HG02623 (cell line): ENCODE measurements at regions not wholly inside any gene's neighbourhood (a gene's known extent, or its start where the extent isn't known, plus 50 kb on each side); places are given as distances from the start of the nearest gene placed in this dataset.
"Not testable (repeated sequence)": the region's sequence is repeated elsewhere in the genome, so short reads cannot be mapped to it uniquely, and the experiment has no call there.

ENCODE experiments used
- ATAC-seq: cut with Tn5 transposase; IDR thresholded peaks from one replicate; pipeline ENCODE4 v1.9.1; 2021; ENCODE audit warnings: moderate library complexity; ENCODE audit not compliant: unreplicated experiment

GRCh38 chr4:170853422-170854021 lies 763.8 kb upstream of the AADAT start:
- ATAC-seq, result peak; percentile 76

- ATAC-seq, result peak; percentile 54
Measured at GRCh38 chr4:170849969-170850368, 760.2 kb upstream of the AADAT start.

GRCh38 chr4:170827562-170828274 lies 738.0 kb upstream of the AADAT start:
- ATAC-seq, result no peak

- ATAC-seq, result no peak
Measured at GRCh38 chr4:170818786-170819185, 729.0 kb upstream of the AADAT start.

- no peak for ATAC-seq
Measured at GRCh38 chr4:170805352-170805751, 715.6 kb upstream of the AADAT start.

GRCh38 chr4:170804930-170805329 lies 715.2 kb upstream of the AADAT start:
- no peak for ATAC-seq

GRCh38 chr4:170803492-170803891 lies 713.7 kb upstream of the AADAT start:
- no peak for ATAC-seq

- no peak for ATAC-seq
Measured at GRCh38 chr4:170801771-170802170, 712.0 kb upstream of the AADAT start.

- no peak for ATAC-seq
Measured at GRCh38 chr4:170794525-170794924, 704.8 kb upstream of the AADAT start.

GRCh38 chr4:170788540-170789051 lies 698.8 kb upstream of the AADAT start:
- not testable (repeated sequence) for ATAC-seq

- no peak for ATAC-seq
Measured at GRCh38 chr4:170777663-170778062, 687.9 kb upstream of the AADAT start.

GRCh38 chr4:170776983-170777382 lies 687.2 kb upstream of the AADAT start:
- ATAC-seq, result no peak

- ATAC-seq, result no peak
Measured at GRCh38 chr4:170775851-170776250, 686.1 kb upstream of the AADAT start.

- no peak for ATAC-seq
Measured at GRCh38 chr4:170773709-170774273, 684.0 kb upstream of the AADAT start.

GRCh38 chr4:170772429-170772828 lies 682.7 kb upstream of the AADAT start:
- no peak for ATAC-seq

GRCh38 chr4:170770664-170771063 lies 680.9 kb upstream of the AADAT start:
- ATAC-seq, result no peak

GRCh38 chr4:170769862-170770261 lies 680.1 kb upstream of the AADAT start:
- no peak for ATAC-seq

- no peak for ATAC-seq
Measured at GRCh38 chr4:170758988-170759387, 669.2 kb upstream of the AADAT start.

- no peak for ATAC-seq
Measured at GRCh38 chr4:170750519-170750918, 660.8 kb upstream of the AADAT start.

GRCh38 chr4:170748975-170749374 lies 659.2 kb upstream of the AADAT start:
- ATAC-seq, result no peak

- ATAC-seq, result no peak
Measured at GRCh38 chr4:170743633-170744032, 653.9 kb upstream of the AADAT start.

- ATAC-seq, result no peak
Measured at GRCh38 chr4:170741856-170742255, 652.1 kb upstream of the AADAT start.
